GM12878 (cell line): ENCODE measurements at regions not wholly inside any gene's neighbourhood (a gene's known extent, or its start where the extent isn't known, plus 50 kb on each side); places are given as distances from the start of the nearest gene placed in this dataset.

Experiments used
- ETV6 ChIP-seq, 2 experiments: fragments of 450-650 bp in 1 of 2; IDR thresholded peaks in 1 of 2; conservative IDR thresholded peaks in 1 of 2; 2 replicates each; pipeline ENCODE4 v1.6.1; 2014; ENCODE audit warnings: antibody characterized with exemption in 1 of 2, borderline replicate concordance in 1 of 2, low read depth in 1 of 2, mild to moderate bottlenecking in 1 of 2, moderate library complexity in 1 of 2
- TF ChIP-seq, protein P1 (sequence below): fragments of 150-350 bp; IDR thresholded peaks from 2 replicates; pipeline ENCODE4 v1.6.1; 2016; ENCODE audit warnings: low read depth, low read length
- TF ChIP-seq, protein P2 (sequence below), 3 experiments: IDR thresholded peaks in 2 of 3; conservative IDR thresholded peaks in 1 of 3; 2 replicates each; pipeline ENCODE4 v1.5.1; 2011; ENCODE audit warnings: low read depth in 3 of 3, low read length in 3 of 3, mild to moderate bottlenecking in 3 of 3, control low read depth in 2 of 3, moderate library complexity in 2 of 3, inconsistent platforms in 1 of 3, mixed read lengths in 1 of 3; ENCODE audit not compliant: control insufficient read depth in 2 of 3, insufficient read depth in 1 of 3; ENCODE audit errors: extremely low read depth in 1 of 3

DNA sequence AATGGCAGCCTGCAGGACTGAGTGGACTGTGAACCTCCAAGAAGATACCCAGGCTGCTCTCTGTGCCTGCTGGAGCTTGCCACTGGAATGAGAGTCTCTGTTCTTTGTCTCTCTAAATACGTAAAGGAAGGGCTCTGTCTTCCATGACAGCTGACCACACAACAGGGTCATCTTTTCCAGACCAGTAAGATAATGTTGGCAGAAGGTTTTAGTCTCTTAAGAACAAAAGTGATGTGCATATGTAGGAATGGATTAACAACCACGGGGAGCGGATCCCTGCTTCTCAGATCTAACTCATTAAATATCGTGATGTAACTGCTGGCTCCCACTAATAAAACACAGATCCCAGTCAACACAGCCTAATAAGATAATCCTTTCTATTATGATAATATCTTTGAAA lies 67.5 kb downstream of the MAP10 start:
- no peak for TF ChIP-seq ETV6 (conservative IDR thresholded peaks at IDR 0.05 in 1 of 2, IDR thresholded peaks at IDR 0.05 in 1 of 2; ENCODE audit: borderline replicate concordance in 1 of 2, low read depth in 1 of 2)
- TF ChIP-seq, protein P1, sequence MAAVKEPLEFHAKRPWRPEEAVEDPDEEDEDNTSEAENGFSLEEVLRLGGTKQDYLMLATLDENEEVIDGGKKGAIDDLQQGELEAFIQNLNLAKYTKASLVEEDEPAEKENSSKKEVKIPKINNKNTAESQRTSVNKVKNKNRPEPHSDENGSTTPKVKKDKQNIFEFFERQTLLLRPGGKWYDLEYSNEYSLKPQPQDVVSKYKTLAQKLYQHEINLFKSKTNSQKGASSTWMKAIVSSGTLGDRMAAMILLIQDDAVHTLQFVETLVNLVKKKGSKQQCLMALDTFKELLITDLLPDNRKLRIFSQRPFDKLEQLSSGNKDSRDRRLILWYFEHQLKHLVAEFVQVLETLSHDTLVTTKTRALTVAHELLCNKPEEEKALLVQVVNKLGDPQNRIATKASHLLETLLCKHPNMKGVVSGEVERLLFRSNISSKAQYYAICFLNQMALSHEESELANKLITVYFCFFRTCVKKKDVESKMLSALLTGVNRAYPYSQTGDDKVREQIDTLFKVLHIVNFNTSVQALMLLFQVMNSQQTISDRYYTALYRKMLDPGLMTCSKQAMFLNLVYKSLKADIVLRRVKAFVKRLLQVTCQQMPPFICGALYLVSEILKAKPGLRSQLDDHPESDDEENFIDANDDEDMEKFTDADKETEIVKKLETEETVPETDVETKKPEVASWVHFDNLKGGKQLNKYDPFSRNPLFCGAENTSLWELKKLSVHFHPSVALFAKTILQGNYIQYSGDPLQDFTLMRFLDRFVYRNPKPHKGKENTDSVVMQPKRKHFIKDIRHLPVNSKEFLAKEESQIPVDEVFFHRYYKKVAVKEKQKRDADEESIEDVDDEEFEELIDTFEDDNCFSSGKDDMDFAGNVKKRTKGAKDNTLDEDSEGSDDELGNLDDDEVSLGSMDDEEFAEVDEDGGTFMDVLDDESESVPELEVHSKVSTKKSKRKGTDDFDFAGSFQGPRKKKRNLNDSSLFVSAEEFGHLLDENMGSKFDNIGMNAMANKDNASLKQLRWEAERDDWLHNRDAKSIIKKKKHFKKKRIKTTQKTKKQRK = no peak
- TF ChIP-seq, protein P2, sequence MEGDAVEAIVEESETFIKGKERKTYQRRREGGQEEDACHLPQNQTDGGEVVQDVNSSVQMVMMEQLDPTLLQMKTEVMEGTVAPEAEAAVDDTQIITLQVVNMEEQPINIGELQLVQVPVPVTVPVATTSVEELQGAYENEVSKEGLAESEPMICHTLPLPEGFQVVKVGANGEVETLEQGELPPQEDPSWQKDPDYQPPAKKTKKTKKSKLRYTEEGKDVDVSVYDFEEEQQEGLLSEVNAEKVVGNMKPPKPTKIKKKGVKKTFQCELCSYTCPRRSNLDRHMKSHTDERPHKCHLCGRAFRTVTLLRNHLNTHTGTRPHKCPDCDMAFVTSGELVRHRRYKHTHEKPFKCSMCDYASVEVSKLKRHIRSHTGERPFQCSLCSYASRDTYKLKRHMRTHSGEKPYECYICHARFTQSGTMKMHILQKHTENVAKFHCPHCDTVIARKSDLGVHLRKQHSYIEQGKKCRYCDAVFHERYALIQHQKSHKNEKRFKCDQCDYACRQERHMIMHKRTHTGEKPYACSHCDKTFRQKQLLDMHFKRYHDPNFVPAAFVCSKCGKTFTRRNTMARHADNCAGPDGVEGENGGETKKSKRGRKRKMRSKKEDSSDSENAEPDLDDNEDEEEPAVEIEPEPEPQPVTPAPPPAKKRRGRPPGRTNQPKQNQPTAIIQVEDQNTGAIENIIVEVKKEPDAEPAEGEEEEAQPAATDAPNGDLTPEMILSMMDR (IDR thresholded peaks at IDR 0.05 in 2 of 3, conservative IDR thresholded peaks at IDR 0.05 in 1 of 3; ENCODE audit: control insufficient read depth in 2 of 3, extremely low read depth in 1 of 3, insufficient read depth in 1 of 3, low read depth in 3 of 3, low read length in 3 of 3) = no peak
